GM19023 (cell line): ENCODE measurements at regions not wholly inside any gene's neighbourhood (a gene's known extent, or its start where the extent isn't known, plus 50 kb on each side); places are given as distances from the start of the nearest gene placed in this dataset.
"Not testable (repeated sequence)": the region's sequence is repeated elsewhere in the genome, so short reads cannot be mapped to it uniquely, and the experiment has no call there.

ENCODE experiments used
- ATAC-seq: cut with Tn5 transposase; IDR thresholded peaks from one replicate; pipeline ENCODE4 v1.9.1; 2021; ENCODE audit warnings: mild to moderate bottlenecking, moderate library complexity; ENCODE audit not compliant: unreplicated experiment

- ATAC-seq: no peak
These were observed 349.2 kb upstream of the PRKCQ start for GRCh38 chr10:6929148-6929830.

GRCh38 chr10:6928586-6928985, 348.5 kb upstream of the PRKCQ start:
- ATAC-seq: no peak

GRCh38 chr10:6926971-6927370, 346.9 kb upstream of the PRKCQ start:
- no peak for ATAC-seq

- no peak for ATAC-seq
These were observed 345.1 kb upstream of the PRKCQ start for GRCh38 chr10:6925146-6925545.

GRCh38 chr10:6924166-6924565, 344.1 kb upstream of the PRKCQ start:
- no peak for ATAC-seq

GRCh38 chr10:6921026-6921425, 340.9 kb upstream of the PRKCQ start:
- not testable (repeated sequence) for ATAC-seq

GRCh38 chr10:6920072-6921019, 340.3 kb upstream of the PRKCQ start:
- peak; percentile 100 for ATAC-seq

GRCh38 chr10:6919077-6919476, 339.0 kb upstream of the PRKCQ start:
- no peak for ATAC-seq

- ATAC-seq: no peak
These were observed 338.2 kb upstream of the PRKCQ start for GRCh38 chr10:6918305-6918704.

- ATAC-seq: no peak
These were observed 337.0 kb upstream of the PRKCQ start for GRCh38 chr10:6917125-6917524.

GRCh38 chr10:6916601-6917000, 336.5 kb upstream of the PRKCQ start:
- ATAC-seq: no peak

GRCh38 chr10:6915307-6915706, 335.2 kb upstream of the PRKCQ start:
- no peak for ATAC-seq

- no peak for ATAC-seq
These were observed 332.9 kb upstream of the PRKCQ start for GRCh38 chr10:6912929-6913328.

GRCh38 chr10:6912424-6912823, 332.3 kb upstream of the PRKCQ start:
- ATAC-seq: peak; percentile 64

GRCh38 chr10:6912021-6912420, 331.9 kb upstream of the PRKCQ start:
- ATAC-seq: no peak

GRCh38 chr10:6909905-6910560, 330.0 kb upstream of the PRKCQ start:
- no peak for ATAC-seq

GRCh38 chr10:6907877-6908530, 327.9 kb upstream of the PRKCQ start:
- ATAC-seq: no peak

GRCh38 chr10:6894405-6894804, 314.3 kb upstream of the PRKCQ start:
- ATAC-seq: no peak

- no peak for ATAC-seq
These were observed 312.8 kb upstream of the PRKCQ start for GRCh38 chr10:6892864-6893263.

- no peak for ATAC-seq
These were observed 311.8 kb upstream of the PRKCQ start for GRCh38 chr10:6891924-6892323.

- no peak for ATAC-seq
These were observed 309.6 kb upstream of the PRKCQ start for GRCh38 chr10:6889718-6890117.
